Astrocyte (in vitro differentiated cells and primary cell): ENCODE measurements at regions not wholly inside any gene's neighbourhood (a gene's known extent, or its start where the extent isn't known, plus 50 kb on each side); places are given as distances from the start of the nearest gene placed in this dataset.

ENCODE experiments used
- DNase-seq: peaks from one replicate; pipeline ENCODE4 v3.0.0-alpha.2; 2010; ENCODE audit warnings: low read depth
- FAIRE-seq: peaks from 2 replicates; lab custom pipeline; 2011; peaks lifted over from hg19 to GRCh38; lab: Jason Lieb, UNC
- H2AFZ ChIP-seq: 2 replicates; pipeline ENCODE4 v1.6.0; 2012; ENCODE audit warnings: low read depth, low read length, inconsistent platforms
- H3K27ac ChIP-seq: 2 replicates; pipeline ENCODE4 v1.5.1; 2011; ENCODE audit warnings: low read depth, low read length, inconsistent platforms
- H3K27me3 ChIP-seq: 2 replicates; pipeline ENCODE4 v1.6.0; 2011; ENCODE audit warnings: low read length, inconsistent platforms; ENCODE audit not compliant: insufficient read depth
- H3K36me3 ChIP-seq: 2 replicates; pipeline ENCODE4 v1.5.1; 2011; ENCODE audit warnings: low read length, inconsistent platforms; ENCODE audit not compliant: insufficient read depth
- H3K4me1 ChIP-seq: 2 replicates; pipeline ENCODE4 v1.5.1; 2011; ENCODE audit warnings: low read length, inconsistent platforms; ENCODE audit not compliant: insufficient read depth
- H3K4me2 ChIP-seq: 2 replicates; pipeline ENCODE4 v1.6.0; 2012; ENCODE audit warnings: low read length, inconsistent platforms
- H3K4me3 ChIP-seq: 2 replicates; pipeline ENCODE4 v1.5.1; 2011; ENCODE audit warnings: low read depth, mild to moderate bottlenecking, low read length, inconsistent platforms; ENCODE audit not compliant: insufficient read depth
- H3K79me2 ChIP-seq: 2 replicates; pipeline ENCODE4 v1.6.0; 2012; ENCODE audit warnings: mild to moderate bottlenecking, low read length, inconsistent platforms; ENCODE audit not compliant: insufficient read depth
- H3K9ac ChIP-seq: 2 replicates; pipeline ENCODE4 v1.6.0; 2012; ENCODE audit warnings: mild to moderate bottlenecking, low read length, inconsistent platforms
- H3K9me3 ChIP-seq: 2 replicates; pipeline ENCODE4 v1.5.1; 2012; ENCODE audit warnings: low read depth, mild to moderate bottlenecking, low read length, inconsistent platforms; ENCODE audit not compliant: insufficient read depth
- H4K20me1 ChIP-seq: 2 replicates; pipeline ENCODE4 v1.6.0; 2012; ENCODE audit warnings: low read length, inconsistent platforms; ENCODE audit not compliant: insufficient read depth
- H3K27ac Mint-ChIP-seq: one replicate; pipeline ENCODE4 v1.8.0; 2021; ENCODE audit warnings: mild to moderate bottlenecking, mixed read lengths; ENCODE audit not compliant: unreplicated experiment
- H3K27me3 Mint-ChIP-seq: one replicate; pipeline ENCODE4 v1.8.0; 2021; ENCODE audit warnings: low read depth, mixed read lengths; ENCODE audit not compliant: unreplicated experiment
- H3K36me3 Mint-ChIP-seq: one replicate; pipeline ENCODE4 v1.8.0; 2021; ENCODE audit warnings: low read depth, mixed read lengths; ENCODE audit not compliant: unreplicated experiment
- H3K4me1 Mint-ChIP-seq: one replicate; pipeline ENCODE4 v1.8.0; 2021; ENCODE audit warnings: low read depth, mixed read lengths; ENCODE audit not compliant: unreplicated experiment
- H3K4me3 Mint-ChIP-seq: one replicate; pipeline ENCODE4 v1.8.0; 2021; ENCODE audit warnings: mild to moderate bottlenecking, moderate library complexity, mixed read lengths; ENCODE audit not compliant: unreplicated experiment
- H3K9me3 Mint-ChIP-seq: one replicate; pipeline ENCODE4 v1.8.0; 2021; ENCODE audit warnings: mild to moderate bottlenecking, mixed read lengths; ENCODE audit not compliant: unreplicated experiment
- EZH2 ChIP-seq: IDR thresholded peaks from 2 replicates; pipeline ENCODE4 v1.6.1; 2012; ENCODE audit warnings: mild to moderate bottlenecking, low read length, inconsistent platforms; ENCODE audit not compliant: insufficient read depth
- TF ChIP-seq, protein P1 (sequence below): IDR thresholded peaks from 2 replicates; pipeline ENCODE4 v1.5.1; 2011; ENCODE audit warnings: low read depth, mild to moderate bottlenecking, inconsistent platforms, low read length, moderate library complexity; ENCODE audit not compliant: insufficient read depth

DNA sequence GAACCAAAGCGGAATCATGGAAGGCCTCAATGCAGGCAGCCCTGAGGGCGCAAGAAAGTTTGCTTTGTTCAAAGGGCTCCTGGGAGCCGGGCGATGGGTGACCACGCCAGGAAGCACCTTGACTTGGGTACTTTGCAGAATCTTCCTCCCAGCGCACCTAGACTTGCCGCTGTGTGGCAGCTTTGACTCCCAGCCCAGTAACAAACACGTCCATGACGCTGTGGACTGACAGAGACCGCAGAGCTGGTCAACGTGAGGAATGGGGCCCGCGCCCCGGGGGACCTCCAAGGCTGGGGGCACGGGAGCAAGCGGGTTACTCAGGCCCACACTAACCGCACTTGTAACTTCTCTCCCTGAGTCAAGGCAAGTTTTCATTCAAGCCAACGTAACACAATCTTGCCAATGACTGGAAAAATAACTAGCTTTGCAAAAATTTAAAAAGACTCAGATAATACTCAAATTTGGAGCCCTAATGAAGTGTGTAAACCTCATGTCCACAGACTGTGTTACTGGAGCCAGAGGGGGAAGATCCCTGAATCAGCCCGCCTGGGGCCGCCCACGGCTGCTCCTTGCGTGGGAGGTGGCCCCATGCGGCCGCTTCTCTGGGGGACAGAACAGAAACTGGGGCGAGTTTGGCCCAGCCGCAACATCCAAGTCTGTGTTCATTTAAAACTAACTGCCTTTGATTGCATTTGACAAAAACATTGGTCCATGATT, 130.8 kb downstream of the DNAJB6 start:
- Mint-ChIP-seq H3K27me3 (peaks cover 4% of the 10 kb centered on the region), H3K4me1 (no peaks in the 10 kb centered on the region), H3K4me3 (no peak overlapping the region), H3K27ac (no peak overlapping the region), H3K9me3 (peaks cover 19% of the 10 kb centered on the region), H3K36me3 (no peaks in the 10 kb centered on the region)
- Histone ChIP-seq H2AFZ (no peak overlapping the region), H3K4me1 (no peaks in the 10 kb centered on the region), H3K4me2 (no peak overlapping the region), H3K79me2 (no peaks in the 10 kb centered on the region), H3K27ac (no peak overlapping the region), H3K9ac (no peak overlapping the region), H3K27me3 (peaks cover 31% of the 10 kb centered on the region), H3K36me3 (no peaks in the 10 kb centered on the region), H4K20me1 (no peaks in the 10 kb centered on the region), H3K4me3 (no peak overlapping the region), H3K9me3 (no peaks in the 10 kb centered on the region)
- DNase-seq (no peak), FAIRE-seq (no peak)
- TF ChIP-seq EZH2: no peak

GRCh38 chr7:157468221-157469111, 131.7 kb downstream of the DNAJB6 start:
- no peak overlapping the region for H2AFZ ChIP-seq
- H3K27ac ChIP-seq: no peak overlapping the region
- TF ChIP-seq, protein P1, sequence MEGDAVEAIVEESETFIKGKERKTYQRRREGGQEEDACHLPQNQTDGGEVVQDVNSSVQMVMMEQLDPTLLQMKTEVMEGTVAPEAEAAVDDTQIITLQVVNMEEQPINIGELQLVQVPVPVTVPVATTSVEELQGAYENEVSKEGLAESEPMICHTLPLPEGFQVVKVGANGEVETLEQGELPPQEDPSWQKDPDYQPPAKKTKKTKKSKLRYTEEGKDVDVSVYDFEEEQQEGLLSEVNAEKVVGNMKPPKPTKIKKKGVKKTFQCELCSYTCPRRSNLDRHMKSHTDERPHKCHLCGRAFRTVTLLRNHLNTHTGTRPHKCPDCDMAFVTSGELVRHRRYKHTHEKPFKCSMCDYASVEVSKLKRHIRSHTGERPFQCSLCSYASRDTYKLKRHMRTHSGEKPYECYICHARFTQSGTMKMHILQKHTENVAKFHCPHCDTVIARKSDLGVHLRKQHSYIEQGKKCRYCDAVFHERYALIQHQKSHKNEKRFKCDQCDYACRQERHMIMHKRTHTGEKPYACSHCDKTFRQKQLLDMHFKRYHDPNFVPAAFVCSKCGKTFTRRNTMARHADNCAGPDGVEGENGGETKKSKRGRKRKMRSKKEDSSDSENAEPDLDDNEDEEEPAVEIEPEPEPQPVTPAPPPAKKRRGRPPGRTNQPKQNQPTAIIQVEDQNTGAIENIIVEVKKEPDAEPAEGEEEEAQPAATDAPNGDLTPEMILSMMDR: no peak
- no peak for TF ChIP-seq EZH2
- no peak overlapping the region for H3K27ac Mint-ChIP-seq
- no peaks in the 10 kb centered on the region for H3K4me1 Mint-ChIP-seq
- FAIRE-seq (no peak), DNase-seq (no peak)
- H3K9ac ChIP-seq: no peak overlapping the region
- no peaks in the 10 kb centered on the region for H3K79me2 ChIP-seq
- H3K9me3 Mint-ChIP-seq: peaks cover 24% of the 10 kb centered on the region
- peaks cover 3% of the 10 kb centered on the region for H3K9me3 ChIP-seq
- no peak overlapping the region for H3K4me2 ChIP-seq
- H3K36me3 Mint-ChIP-seq: no peaks in the 10 kb centered on the region
- H3K36me3 ChIP-seq: no peaks in the 10 kb centered on the region
- H3K27me3 ChIP-seq: peaks cover 31% of the 10 kb centered on the region
- no peaks in the 10 kb centered on the region for H3K4me1 ChIP-seq
- no peaks in the 10 kb centered on the region for H4K20me1 ChIP-seq
- no peak overlapping the region for H3K4me3 Mint-ChIP-seq
- no peak overlapping the region for H3K4me3 ChIP-seq
- peaks cover 4% of the 10 kb centered on the region for H3K27me3 Mint-ChIP-seq

DNA sequence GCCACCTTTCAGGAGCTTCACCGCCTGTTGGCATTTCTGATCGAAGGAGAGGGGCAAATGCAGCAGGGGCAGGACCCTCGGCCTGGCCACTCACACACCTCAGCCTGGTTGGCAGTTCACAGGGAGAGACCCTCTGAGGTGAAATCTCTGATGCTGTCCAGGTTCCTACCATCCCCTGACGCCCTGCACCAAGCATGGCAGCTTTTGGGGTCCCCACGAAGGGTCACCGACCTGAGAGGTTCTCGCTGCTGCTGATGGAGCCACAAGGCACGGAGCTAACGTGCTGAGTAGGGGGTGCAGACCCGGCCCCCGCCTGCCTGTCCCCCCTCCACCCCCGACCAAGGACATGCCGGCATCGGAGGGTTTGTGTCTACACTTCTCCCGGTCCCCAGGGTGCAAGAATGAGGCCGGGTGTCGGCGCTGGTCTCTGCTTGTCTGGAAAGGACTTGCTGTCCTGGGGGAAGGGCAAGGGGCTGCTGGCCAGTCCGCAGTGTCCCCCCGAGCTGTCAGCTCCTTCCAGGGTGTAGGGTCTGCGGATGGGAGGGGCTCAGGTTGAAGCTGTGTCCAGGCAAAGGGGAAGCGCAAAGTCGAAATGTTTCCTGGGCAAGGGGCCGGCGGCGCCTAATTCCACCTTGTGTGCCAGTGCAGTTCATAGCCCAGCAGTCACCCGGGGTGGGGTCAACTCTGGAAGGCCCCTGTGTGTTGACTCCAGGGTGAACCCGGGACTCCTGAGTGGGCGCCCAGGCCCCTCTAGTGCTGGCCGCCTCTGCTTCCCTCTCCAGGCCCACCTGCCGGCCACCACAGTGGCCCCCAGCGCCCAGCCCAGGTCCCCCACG, 132.6 kb downstream of the DNAJB6 start:
- H3K27me3 ChIP-seq: peaks cover 26% of the 10 kb centered on the region
- Mint-ChIP-seq H3K27me3 (peaks cover 4% of the 10 kb centered on the region), H3K4me1 (no peaks in the 10 kb centered on the region), H3K36me3 (no peaks in the 10 kb centered on the region), H3K4me3 (no peak overlapping the region), H3K9me3 (peaks cover 20% of the 10 kb centered on the region), H3K27ac (no peak overlapping the region)
- no peak overlapping the region for H3K27ac ChIP-seq
- no peak overlapping the region for H2AFZ ChIP-seq
- H3K4me2 ChIP-seq: no peak overlapping the region
- TF ChIP-seq, protein P1: no peak
- no peak for TF ChIP-seq EZH2
- no peaks in the 10 kb centered on the region for H3K36me3 ChIP-seq
- H4K20me1 ChIP-seq: no peaks in the 10 kb centered on the region
- peaks cover 3% of the 10 kb centered on the region for H3K9me3 ChIP-seq
- no peak for DNase-seq
- no peak overlapping the region for H3K4me3 ChIP-seq
- H3K79me2 ChIP-seq: no peaks in the 10 kb centered on the region
- no peak overlapping the region for H3K9ac ChIP-seq
- FAIRE-seq: no peak
- no peaks in the 10 kb centered on the region for H3K4me1 ChIP-seq
